ENCODE measurements at regions not wholly inside any gene's neighbourhood (a gene's known extent, or its start where the extent isn't known, plus 50 kb on each side); places are given as distances from the start of the nearest gene placed in this dataset.
"Not testable (repeated sequence)": the region's sequence is repeated elsewhere in the genome, so short reads cannot be mapped to it uniquely, and the experiment has no call there.

GRCh38 chr3:153952091-153952490 is 169.1 kb upstream of the ARHGEF26 start:
- DNase-seq: no peak

DNA sequence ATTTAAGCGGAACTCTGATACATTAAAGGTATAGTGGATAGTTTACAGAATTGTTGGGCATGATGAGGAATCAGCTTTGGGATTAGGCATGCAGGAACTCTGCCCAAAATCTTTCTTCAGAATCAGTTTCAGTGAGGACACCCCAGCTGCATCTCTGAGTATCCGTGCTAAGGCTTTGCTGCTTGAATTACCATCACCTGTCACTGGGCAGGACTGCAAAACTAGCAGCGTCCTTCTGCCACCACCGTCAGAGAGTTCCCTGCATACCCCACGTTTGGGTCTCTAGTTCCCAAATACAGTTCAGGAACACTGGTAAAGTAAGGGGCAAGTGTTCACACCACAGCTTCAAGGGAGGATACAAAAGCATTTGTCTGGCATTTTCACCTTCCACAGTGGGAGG is 164.6 kb upstream of the ARHGEF26 start:
- no peak for DNase-seq

GRCh38 chr3:153957421-153957820 is 163.8 kb upstream of the ARHGEF26 start:
- no peak for DNase-seq

DNA sequence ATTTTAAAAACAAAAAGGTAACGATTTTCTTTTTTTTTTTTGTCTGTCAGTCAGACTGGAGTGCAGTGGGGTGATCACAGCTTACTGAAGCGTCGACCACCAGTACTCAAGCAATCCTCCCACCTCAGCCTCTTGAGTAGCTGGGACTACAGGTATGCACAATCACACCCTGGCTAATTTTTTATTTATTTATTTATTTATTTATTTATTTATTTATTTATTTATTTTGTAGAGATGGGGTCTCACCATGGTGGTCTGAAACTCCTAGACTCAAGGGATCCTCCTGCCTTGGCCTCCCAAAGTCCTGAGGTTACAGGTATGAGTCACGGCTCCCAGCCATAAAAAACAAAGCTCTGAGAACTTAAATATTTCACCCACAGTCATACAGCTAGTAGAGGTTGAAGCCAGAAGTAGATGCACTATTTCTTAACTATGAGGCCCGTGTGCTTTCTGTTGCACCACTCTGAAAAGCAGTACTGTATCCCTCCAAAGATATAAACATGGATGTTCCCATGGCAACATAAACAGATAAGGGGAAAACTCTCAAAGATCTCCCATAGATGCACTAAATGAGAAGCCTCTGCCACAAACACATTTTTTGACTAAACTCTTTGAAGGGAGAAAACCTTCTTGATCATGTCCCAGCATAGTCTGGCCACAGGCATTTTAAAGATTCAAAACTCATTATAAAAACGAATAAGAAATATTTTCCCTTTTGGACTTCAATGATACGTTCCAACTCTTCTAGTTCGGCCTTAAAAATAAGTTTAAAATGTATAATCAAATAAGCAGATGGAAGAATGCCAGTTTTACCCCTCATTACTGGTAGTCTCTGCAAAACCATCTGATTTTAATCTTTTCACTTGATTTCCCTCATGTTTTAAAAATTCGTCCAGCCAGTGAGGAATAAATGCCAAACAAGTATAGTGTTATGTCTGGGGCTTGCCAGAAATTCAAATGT is 162.3 kb upstream of the ARHGEF26 start:
- DNase-seq: no peak

- no peak for DNase-seq
These were observed 160.6 kb upstream of the ARHGEF26 start for GRCh38 chr3:153960458-153961074.

DNA sequence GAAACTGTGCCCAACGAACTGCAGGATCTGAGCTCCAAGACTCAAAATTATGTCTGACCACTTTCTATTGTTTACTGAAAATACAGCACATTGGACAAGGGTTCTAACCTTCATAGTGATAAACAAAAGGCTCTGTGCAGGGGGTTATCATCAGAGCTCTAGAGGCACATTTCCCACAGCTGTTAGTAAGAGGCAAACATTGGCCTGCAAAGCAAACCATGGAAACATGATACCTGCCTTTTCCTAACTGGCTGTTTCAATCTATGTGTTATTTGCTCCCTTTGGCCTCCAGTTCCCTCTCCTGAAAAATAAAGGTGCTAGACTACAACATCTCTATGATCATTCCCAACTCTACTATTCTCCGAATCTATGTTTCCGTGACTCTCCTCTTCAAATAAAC is 159.7 kb upstream of the ARHGEF26 start:
- DNase-seq: no peak

- DNase-seq: no peak
These were observed 158.2 kb upstream of the ARHGEF26 start for GRCh38 chr3:153963012-153963411.

- DNase-seq: no peak
These were observed 153.9 kb upstream of the ARHGEF26 start for GRCh38 chr3:153967260-153967659.

GRCh38 chr3:153970047-153970446 is 151.1 kb upstream of the ARHGEF26 start:
- no peak for DNase-seq

DNA sequence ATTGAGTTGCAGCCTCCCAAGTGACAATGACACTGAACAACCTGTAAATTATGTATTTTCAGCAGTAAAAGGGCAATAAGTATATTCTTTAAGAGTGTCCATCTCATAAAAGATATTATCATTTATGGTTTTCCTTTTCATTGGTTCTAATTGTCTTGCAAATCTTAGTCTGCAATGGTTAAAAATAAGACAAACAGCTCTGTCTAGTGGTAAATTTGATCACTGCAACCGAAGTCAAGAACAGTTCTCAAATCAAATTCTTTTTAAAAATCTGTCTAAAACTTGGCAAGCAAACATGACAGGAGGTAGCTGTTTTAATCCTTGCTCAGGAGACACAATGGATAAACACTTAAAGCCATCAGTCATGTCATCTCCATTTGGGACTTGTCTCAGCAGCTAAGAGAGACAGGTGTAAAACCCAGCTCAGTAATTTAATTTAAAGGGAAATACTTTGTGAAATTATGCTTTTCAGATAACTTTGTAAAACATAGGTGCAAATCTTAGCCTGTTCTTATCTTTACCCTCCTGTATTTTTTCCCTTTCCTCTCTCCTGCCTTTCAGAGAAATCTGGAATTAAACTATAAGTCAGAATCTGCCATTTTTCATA is 150.3 kb upstream of the ARHGEF26 start:
- no peak for DNase-seq

DNA sequence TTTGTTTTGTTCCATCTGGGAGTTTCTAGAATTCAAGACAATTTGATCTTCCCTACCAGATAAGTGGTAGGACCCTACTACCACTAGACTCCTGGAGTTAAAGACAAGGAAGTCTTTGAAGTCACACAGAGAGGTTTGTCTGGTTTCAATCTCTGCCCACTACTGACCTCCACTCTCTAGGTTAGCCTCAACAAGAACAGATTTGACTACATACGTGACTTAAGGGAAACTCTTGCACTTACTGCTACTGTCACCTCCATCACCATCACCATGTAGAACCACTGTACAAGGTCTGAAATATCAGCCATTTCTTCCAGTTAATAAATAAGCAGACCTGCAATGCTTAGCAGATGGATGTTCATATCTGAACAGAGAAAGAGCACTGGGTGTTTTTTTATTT is 148.3 kb upstream of the ARHGEF26 start:
- DNase-seq: no peak

DNA sequence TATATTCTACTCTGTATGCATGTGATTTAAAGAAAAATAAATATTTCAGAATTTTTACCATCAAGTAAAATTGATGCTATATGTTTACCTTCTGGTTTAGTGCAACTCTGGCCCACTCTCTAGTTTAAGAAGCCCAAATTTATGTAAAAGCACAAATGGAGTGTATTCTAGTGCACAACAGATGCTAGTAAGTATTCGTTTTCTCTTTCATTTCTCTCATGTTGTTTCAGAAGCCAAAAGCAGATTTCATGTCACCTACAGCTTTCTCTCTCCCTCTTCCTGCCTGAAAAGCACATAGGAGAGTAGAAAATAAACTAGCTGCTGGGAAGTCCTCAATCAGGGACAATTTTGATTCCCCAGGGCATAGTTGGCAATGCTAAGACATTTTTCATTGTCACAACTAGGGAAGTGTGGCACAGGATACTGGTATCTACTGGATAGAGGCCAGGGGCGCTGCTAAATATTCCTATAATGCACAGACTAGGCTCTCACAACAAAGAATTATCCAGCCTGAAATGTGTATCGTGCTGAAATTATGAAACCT is 147.4 kb upstream of the ARHGEF26 start:
- no peak for DNase-seq

- DNase-seq: no peak
These were observed 146.6 kb upstream of the ARHGEF26 start for GRCh38 chr3:153974614-153975013.

- no peak for DNase-seq
These were observed 144.2 kb upstream of the ARHGEF26 start for GRCh38 chr3:153976891-153977554.

GRCh38 chr3:153978006-153978405 is 143.2 kb upstream of the ARHGEF26 start:
- no peak for DNase-seq

GRCh38 chr3:153979418-153980251 is 141.6 kb upstream of the ARHGEF26 start:
- DNase-seq: no peak

DNA sequence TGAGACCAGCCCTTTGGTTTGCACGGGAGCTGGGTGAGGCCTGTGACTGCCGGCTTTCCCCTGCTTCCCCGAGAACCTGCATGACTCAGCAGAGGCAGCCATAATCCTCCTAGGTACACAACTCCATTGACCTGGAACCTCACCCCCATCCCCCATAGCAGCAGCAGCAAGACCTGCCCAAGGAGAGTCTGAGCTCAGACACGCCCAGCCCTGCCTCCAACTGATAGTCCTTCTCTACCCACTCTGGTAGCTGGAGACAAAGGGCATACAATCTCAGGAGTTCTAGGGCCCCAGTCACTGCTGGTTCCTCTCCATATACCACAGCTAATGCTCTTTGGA is 141.0 kb upstream of the ARHGEF26 start:
- DNase-seq: no peak

- not testable (repeated sequence) for DNase-seq
These were observed 123.8 kb upstream of the ARHGEF26 start for GRCh38 chr3:153997364-153997763.

GRCh38 chr3:154003649-154004048 is 117.5 kb upstream of the ARHGEF26 start:
- no peak for DNase-seq

DNA sequence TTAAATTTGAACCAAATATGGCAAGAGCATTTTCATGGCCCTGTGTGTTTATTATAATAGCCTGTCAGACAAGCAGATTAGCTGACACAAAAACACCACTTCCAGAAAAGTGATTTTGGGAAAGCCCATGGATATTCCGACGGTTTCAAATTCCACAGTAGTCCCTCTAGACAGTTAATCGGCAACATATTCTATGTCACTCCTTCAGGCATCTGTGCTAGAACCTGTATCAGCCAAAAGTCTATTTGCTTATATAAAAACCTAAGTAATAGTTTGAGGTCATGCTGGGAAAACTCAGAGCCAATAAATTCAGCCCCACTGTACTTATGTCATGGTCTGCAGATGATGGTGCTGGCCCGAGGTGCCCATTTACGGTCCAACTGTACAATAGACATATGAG is 110.2 kb upstream of the ARHGEF26 start:
- no peak for DNase-seq

DNA sequence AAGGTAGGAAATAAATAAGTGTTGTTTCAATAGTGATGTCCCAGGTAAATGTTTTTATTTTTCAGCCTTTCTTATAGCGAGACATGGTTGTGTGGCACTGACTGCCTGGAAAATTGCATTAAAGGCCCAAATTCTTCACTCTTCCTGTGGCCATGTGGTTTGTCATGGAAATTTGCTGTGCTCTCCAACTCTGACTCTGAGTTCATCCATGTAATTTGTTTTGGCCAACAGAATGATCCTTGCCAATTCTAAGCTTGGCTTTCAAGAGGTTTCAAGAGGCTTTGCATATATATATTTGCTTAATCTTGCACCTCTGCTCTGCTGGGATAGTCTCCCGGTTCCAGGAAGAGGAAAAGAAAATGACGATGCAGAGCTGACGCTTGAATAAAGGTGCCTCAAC is 107.5 kb upstream of the ARHGEF26 start:
- DNase-seq: no peak

DNA sequence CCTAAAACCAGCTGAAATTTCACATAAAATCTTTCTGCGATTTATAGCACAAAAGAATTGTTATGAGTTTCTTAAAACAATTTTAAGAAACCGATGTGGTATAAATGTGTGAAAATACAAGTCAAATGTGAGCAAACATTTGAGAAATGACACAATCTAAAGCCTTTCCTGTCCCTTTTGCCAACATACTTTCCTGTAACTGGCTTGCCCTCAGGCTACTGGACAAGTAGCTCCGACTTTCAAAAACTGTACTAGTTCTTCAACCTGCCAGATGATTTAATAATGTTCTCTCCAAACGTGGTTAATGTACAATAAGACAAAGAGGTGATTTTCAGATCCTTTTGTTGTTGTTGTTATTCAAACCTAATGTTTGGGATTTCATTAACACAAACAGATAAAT is 105.9 kb upstream of the ARHGEF26 start:
- DNase-seq: no peak
